ENCODE measurements at regions not wholly inside any gene's neighbourhood (a gene's known extent, or its start where the extent isn't known, plus 50 kb on each side); places are given as distances from the start of the nearest gene placed in this dataset.

DNA sequence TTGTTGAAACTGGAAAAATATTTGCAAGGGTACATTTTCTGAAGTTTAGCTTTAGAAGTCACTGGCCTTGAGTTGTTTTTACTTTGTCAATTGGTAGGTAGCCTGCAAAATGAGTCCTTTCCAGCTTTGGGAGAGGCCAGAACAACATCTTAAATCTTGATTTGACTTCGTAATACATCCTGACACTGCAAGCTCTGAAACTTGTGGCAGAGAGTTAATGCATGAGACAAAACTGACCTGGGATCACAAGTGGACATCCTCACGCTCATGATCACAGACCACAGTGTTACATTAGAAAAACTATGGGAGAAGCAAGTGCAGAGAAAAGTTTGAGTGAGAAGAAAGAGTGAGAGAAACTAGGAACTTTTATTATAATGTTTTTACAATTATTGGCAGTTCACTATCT lies 550.9 kb downstream of the USP25 start:
- TF ChIP-seq, protein P1, sequence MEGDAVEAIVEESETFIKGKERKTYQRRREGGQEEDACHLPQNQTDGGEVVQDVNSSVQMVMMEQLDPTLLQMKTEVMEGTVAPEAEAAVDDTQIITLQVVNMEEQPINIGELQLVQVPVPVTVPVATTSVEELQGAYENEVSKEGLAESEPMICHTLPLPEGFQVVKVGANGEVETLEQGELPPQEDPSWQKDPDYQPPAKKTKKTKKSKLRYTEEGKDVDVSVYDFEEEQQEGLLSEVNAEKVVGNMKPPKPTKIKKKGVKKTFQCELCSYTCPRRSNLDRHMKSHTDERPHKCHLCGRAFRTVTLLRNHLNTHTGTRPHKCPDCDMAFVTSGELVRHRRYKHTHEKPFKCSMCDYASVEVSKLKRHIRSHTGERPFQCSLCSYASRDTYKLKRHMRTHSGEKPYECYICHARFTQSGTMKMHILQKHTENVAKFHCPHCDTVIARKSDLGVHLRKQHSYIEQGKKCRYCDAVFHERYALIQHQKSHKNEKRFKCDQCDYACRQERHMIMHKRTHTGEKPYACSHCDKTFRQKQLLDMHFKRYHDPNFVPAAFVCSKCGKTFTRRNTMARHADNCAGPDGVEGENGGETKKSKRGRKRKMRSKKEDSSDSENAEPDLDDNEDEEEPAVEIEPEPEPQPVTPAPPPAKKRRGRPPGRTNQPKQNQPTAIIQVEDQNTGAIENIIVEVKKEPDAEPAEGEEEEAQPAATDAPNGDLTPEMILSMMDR (conservative IDR thresholded peaks at IDR 0.05; ENCODE audit: low read length) = no peak
- no peak for DNase-seq (ENCODE audit: low read depth)
- no peak overlapping the region; the same call in 1 of the 2 replicates for H3K4me3 ChIP-seq (ENCODE audit: low read length)

DNA sequence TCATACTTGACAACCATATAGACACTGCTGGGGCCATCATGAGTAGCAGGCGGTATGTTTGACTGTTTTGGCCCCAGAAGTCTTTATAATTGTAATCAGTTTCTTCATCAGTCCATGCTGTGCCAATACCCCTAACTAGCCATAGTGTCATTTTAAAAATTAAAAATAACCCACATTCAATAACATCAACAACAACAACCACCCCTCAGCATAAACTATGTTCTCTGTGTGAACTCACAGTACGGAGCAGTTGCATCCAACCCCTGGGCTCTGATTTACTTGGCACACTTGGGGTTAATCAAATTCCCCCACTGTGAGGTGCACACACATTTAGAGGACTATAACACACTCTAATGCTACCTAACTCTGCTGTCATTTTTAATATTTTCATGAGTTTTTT lies 553.7 kb downstream of the USP25 start:
- H3K4me3 ChIP-seq (ENCODE audit: low read length) = no peak overlapping the region
- DNase-seq (ENCODE audit: low read depth) = no peak
- TF ChIP-seq, protein P1 (conservative IDR thresholded peaks at IDR 0.05; ENCODE audit: low read length) = no peak

DNA sequence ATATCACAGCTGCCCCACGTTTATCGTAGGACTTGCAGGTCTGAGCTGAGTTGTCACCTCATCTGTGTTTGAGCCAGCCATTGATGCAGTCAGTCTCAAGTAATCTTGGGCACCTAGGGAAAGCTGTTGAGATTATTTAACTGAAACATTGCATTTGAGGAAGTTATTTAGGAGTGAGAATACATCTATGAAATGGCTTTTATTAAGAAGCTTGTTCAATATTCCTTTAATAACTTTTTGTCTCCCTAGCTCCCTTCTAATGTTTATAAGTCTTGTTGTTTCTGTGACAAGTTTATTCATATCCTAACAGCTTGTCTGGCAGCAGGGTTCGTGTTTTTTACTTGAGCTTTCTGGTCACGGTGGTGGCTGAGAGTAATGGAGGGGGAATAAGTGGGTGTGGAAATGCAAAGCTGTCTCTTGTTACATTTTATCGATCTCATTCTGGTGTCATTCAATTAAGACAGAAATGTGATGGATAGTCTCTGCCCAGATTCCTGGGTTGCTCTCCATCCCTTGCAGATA lies 555.9 kb downstream of the USP25 start:
- TF ChIP-seq, protein P1 (conservative IDR thresholded peaks at IDR 0.05; ENCODE audit: low read length) = no peak
- no peak for DNase-seq (ENCODE audit: low read depth)

DNA sequence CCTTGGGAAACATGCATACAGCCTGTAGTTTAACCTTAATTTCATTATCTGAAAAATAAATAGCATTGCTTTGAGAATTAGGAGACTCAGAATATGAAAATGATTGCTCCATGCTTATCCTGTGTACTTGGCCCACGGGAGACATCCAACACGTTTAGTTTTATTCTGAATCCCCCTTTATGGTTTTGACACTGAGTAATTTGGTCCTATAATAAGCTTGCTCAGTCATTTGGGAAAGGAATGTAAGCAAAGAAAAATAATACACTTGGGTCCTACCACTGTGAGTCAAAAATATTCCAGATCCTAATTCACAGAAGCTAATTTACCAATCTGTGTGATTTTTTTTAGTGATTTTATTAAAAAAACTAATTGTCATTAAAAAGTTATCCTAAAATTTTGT lies 557.3 kb downstream of the USP25 start:
- TF ChIP-seq, protein P1 (conservative IDR thresholded peaks at IDR 0.05; ENCODE audit: low read length) = no peak
- H3K4me3 ChIP-seq (ENCODE audit: low read length) = no peak overlapping the region
- no peak for DNase-seq (ENCODE audit: low read depth)

More for the DNA sequence above, 555.9 kb downstream of the USP25 start:
- no peak overlapping the region for H3K4me3 ChIP-seq (ENCODE audit: low read length)

DNA sequence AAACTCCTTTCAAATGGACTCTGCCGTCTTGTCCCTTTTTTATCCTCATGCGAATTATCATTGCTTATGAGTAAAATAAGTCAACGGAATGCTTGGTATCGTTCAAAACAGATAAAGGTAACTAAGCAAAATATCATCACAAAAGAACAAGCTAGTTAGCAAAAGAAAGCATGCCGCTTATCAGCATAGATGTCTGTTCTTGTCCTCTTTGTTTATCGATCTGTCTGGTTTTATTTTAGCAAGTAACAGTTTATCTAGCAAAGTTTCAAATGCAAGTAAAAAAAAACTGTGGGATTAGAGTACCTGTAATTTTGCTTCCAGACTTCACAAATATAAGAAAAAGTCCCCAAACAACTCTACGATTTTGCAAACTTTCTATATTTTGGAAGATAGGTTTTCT lies 561.5 kb downstream of the USP25 start:
- DNase-seq (ENCODE audit: low read depth) = no peak

DNA sequence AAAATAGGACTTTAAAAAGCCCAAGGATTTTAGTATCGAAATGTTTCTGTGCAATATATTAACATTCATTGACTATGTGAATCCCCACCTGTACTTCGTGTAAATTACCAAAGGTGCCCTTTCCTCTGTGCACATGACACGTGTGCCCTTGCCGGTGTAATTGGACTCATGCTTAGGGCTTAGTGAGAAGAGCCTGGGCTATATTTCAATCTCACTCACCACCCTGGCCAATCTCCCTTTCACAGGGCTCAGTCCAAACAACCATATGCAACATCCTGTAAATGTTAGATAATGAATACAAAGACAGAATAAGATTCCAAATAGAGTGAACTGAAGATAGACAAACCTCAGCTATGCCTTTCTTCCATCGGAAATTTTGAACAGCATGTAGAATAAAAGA lies 564.3 kb downstream of the USP25 start:
- no peak overlapping the region for H3K4me3 ChIP-seq (ENCODE audit: low read length)
- no peak for DNase-seq (ENCODE audit: low read depth)

More for the DNA sequence above, 561.5 kb downstream of the USP25 start:
- H3K4me3 ChIP-seq (ENCODE audit: low read length) = no peak overlapping the region
- TF ChIP-seq, protein P1 (conservative IDR thresholded peaks at IDR 0.05; ENCODE audit: low read length) = no peak

DNA sequence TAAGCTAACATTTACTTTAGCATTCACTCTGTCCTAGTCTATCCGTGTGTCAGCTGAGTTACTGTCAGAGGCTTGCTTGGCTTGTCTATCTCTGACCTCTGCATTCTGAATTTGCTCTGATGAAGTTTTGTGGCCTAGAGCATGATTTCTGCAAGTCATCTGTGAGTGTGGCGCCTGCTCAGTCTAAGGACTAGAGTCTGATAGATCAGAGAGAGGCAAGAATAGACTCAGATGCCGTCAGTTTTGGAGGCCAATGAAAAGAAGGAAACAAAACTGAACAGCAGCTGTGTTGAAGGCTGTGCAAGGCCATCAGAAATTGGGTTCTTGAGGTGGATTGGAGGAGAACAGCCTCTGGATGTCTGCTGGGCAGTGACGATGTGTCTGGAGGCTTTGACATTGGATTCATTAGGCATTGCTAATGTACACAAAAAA lies 573.1 kb downstream of the USP25 start:
- peak; percentile 64 for DNase-seq (ENCODE audit: low read depth)
- TF ChIP-seq, protein P1 (conservative IDR thresholded peaks at IDR 0.05; ENCODE audit: low read length) = no peak
- no peak overlapping the region for H3K4me3 ChIP-seq (ENCODE audit: low read length)

More for the DNA sequence above, 564.3 kb downstream of the USP25 start:
- TF ChIP-seq, protein P1 (conservative IDR thresholded peaks at IDR 0.05; ENCODE audit: low read length) = no peak

Data from AG10803 (cell line).